Kidney (tissue), 13 donors: ENCODE measurements at regions not wholly inside any gene's neighbourhood (a gene's known extent, or its start where the extent isn't known, plus 50 kb on each side); places are given as distances from the start of the nearest gene placed in this dataset.

Source experiments
- DNase-seq, 5 donors: peaks; one replicate each; pipeline ENCODE4 v3.0.0-alpha.2; 2013 to 2020
- FAIRE-seq: peaks from 2 replicates; lab custom pipeline; 2012; peaks lifted over from hg19 to GRCh38; lab: Jason Lieb, UNC
- H3K27ac ChIP-seq, 2 donors: one replicate each; pipeline ENCODE4 v1.7.0; 2013; ENCODE audit warnings: low read depth in 2 of 2, low read length in 2 of 2, inconsistent platforms in 1 of 2
- H3K27me3 ChIP-seq: one replicate; pipeline ENCODE4 v1.7.1; 2013; ENCODE audit warnings: low read length, inconsistent platforms; ENCODE audit not compliant: control insufficient read depth, insufficient read depth
- H3K36me3 ChIP-seq, 3 donors: one replicate each; pipeline versions ENCODE4 v1.7.0 to v1.7.1; 2013; ENCODE audit warnings: low read length in 3 of 3, control low read depth in 1 of 3, inconsistent platforms in 1 of 3; ENCODE audit not compliant: insufficient read depth in 3 of 3, control insufficient read depth in 2 of 3
- H3K4me1 ChIP-seq, 3 donors: one replicate each; pipeline versions ENCODE4 v1.7.0 to v1.7.1; 2013; ENCODE audit warnings: low read length in 3 of 3, inconsistent platforms in 1 of 3, low read depth in 1 of 3; ENCODE audit not compliant: control insufficient read depth in 2 of 3, insufficient read depth in 2 of 3
- H3K4me3 ChIP-seq, 3 donors: one replicate each; pipeline versions ENCODE4 v1.7.0 to v1.8.1; 2013; ENCODE audit warnings: low read length in 3 of 3, control low read depth in 1 of 3, inconsistent platforms in 1 of 3
- H3K9ac ChIP-seq, 3 donors: one replicate each; pipeline versions ENCODE4 v1.7.0 to v1.7.1; 2013; ENCODE audit warnings: low read length in 3 of 3, control low read depth in 1 of 3, inconsistent platforms in 1 of 3
- H3K9me3 ChIP-seq, 3 donors: one replicate each; pipeline versions ENCODE4 v1.7.0 to v1.7.1; 2013; ENCODE audit warnings: low read length in 3 of 3, control low read depth in 1 of 3, inconsistent platforms in 1 of 3; ENCODE audit not compliant: control insufficient read depth in 2 of 3, insufficient read depth in 1 of 3
- intact Hi-C: fragments of 100-400 bp; cut with DNase I; formaldehyde crosslinking; loops from one replicate; pipeline ENCODE4 v1.11.1; 2022
- TF ChIP-seq, protein P1 (sequence below): IDR thresholded peaks from 3 replicates; pipeline ENCODE4 v1.5.1; 2012; ENCODE audit warnings: mild to moderate bottlenecking, moderate library complexity, borderline replicate concordance; ENCODE audit not compliant: insufficient read depth; ENCODE audit errors: extremely low read depth
- donor health status: control.
- donor health status: control.
- donor health status: control.
- donor health status: control.
- donor health status: control.
- donor health status: DM: yes; HTN: yes; CAD: no.
- donor health status: Normal renal cell carcinoma (clear cell type).

DNA sequence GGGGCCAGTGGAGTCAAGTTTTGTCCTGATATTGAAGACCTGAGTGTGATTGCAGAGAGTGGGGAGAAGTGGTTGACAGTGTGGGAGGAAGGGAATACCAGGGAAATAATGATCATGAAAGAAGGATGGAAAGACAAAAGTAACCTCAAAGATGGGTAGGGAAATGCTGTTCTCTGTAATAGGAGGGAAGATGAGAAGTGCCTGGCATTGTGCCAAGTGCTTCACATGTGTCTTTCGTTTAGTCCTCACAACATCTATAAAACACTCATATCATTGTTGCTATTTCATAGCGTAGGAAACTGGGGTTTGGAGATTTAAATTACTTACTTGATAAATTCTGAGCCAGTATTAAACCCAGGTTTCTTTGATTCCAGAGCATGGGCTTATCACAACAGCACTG, 472.3 kb downstream of the LRRC70 start:
- H3K9me3 ChIP-seq = no peaks in the 10 kb centered on the region
- intact Hi-C loops = no loop called here
- H3K27me3 ChIP-seq = no peaks in the 10 kb centered on the region
- H3K4me1 ChIP-seq = no peaks in the 10 kb centered on the region
- H3K9ac ChIP-seq = no peak overlapping the region
- FAIRE-seq (no peak), DNase-seq (no peak)
- H3K36me3 ChIP-seq = no peaks in the 10 kb centered on the region
- TF ChIP-seq, protein P1, sequence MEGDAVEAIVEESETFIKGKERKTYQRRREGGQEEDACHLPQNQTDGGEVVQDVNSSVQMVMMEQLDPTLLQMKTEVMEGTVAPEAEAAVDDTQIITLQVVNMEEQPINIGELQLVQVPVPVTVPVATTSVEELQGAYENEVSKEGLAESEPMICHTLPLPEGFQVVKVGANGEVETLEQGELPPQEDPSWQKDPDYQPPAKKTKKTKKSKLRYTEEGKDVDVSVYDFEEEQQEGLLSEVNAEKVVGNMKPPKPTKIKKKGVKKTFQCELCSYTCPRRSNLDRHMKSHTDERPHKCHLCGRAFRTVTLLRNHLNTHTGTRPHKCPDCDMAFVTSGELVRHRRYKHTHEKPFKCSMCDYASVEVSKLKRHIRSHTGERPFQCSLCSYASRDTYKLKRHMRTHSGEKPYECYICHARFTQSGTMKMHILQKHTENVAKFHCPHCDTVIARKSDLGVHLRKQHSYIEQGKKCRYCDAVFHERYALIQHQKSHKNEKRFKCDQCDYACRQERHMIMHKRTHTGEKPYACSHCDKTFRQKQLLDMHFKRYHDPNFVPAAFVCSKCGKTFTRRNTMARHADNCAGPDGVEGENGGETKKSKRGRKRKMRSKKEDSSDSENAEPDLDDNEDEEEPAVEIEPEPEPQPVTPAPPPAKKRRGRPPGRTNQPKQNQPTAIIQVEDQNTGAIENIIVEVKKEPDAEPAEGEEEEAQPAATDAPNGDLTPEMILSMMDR = no peak
- no peak overlapping the region for H3K4me3 ChIP-seq
- H3K27ac ChIP-seq = no peak overlapping the region

DNA sequence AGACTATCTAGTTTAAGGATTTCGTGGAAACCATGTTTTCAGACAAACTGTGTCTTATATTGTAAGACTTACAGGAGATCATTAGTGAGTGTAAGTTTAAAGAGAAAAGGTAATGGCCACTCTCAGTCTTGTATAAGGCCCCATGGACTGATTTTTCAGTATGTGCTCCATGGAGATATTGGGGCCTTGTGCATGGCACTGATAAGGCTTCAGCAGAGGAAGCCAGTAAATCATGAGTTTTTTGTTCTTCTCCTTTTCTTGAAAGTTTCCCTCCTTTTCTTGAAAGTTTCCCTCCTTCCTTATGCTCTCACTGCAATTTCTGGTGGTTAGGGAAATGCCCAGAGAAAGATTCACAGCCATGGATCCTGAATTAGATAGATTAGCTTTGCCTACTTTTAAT, 471.3 kb downstream of the LRRC70 start:
- intact Hi-C loops = no loop called here
- no peak for FAIRE-seq
- Histone ChIP-seq H3K27ac (no peak overlapping the region), H3K4me3 (no peak overlapping the region), H3K9me3 (no peaks in the 10 kb centered on the region), H3K9ac (no peak overlapping the region), H3K27me3 (no peaks in the 10 kb centered on the region), H3K36me3 (no peaks in the 10 kb centered on the region), H3K4me1 (no peaks in the 10 kb centered on the region)
- DNase-seq = no peak
- TF ChIP-seq, protein P1 = no peak

DNA sequence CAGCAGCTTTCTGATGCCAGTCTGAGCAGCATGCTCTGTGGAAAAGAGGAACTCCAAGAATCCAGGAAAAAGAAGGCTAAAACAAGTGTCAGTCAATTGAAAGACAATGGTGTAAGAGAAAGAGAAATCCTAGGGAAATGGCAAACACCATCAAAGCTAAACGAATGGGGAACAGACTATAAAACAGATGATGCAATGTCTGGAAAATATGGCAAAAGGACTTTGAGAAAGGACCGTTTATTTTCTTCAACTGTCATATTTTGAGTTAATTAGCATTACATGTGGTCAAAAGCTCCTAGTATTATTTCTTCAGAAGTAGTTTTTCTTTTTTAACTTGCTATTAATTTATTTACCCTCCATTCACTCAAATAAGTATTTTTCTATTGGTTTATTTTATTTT, 465.2 kb downstream of the LRRC70 start:
- no peaks in the 10 kb centered on the region for H3K27me3 ChIP-seq
- H3K27ac ChIP-seq = no peak overlapping the region
- FAIRE-seq (no peak), DNase-seq (no peak)
- H3K36me3 ChIP-seq = no peaks in the 10 kb centered on the region
- TF ChIP-seq, protein P1 = no peak
- H3K4me3 ChIP-seq = no peak overlapping the region
- H3K9ac ChIP-seq = no peak overlapping the region
- intact Hi-C loops = no loop called here
- no peaks in the 10 kb centered on the region for H3K9me3 ChIP-seq
- no peaks in the 10 kb centered on the region for H3K4me1 ChIP-seq

DNA sequence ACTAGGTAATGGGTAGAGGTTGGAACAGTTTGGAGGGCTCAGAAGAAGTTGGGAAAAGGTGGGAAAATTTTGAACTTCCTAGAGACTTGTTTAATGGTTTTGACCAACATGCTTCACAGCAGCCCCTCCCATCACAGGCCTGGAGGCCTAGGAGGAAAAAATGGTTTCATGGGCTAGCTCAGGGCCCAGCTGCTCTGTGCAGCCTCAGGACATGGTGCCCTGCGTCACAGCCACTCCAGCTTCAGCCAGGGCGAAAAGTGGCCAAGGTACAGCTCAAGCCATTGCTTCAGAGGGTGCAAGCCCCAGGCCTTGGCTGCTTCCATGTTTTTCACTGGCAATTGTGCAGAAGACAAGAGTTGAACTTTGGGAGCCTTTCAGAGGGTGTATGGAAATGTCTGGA, 453.7 kb downstream of the LRRC70 start:
- TF ChIP-seq, protein P1 = no peak
- intact Hi-C loops = no loop called here
- Histone ChIP-seq H3K4me3 (no peak overlapping the region), H3K36me3 (no peaks in the 10 kb centered on the region), H3K9ac (no peak overlapping the region), H3K9me3 (peaks cover 0 to 18% (median 0%) of the 10 kb centered on the region in 3 donors), H3K27ac (no peak overlapping the region), H3K27me3 (no peaks in the 10 kb centered on the region), H3K4me1 (no peaks in the 10 kb centered on the region)
- FAIRE-seq (no peak), DNase-seq (no peak)
